Thyroid gland (tissue), 4 donors: ENCODE measurements at regions not wholly inside any gene's neighbourhood (a gene's known extent, or its start where the extent isn't known, plus 50 kb on each side); places are given as distances from the start of the nearest gene placed in this dataset.
"Not testable (repeated sequence)": the region's sequence is repeated elsewhere in the genome, so short reads cannot be mapped to it uniquely, and the experiment has no call there.

Source experiments
- DNase-seq, 2 donors: peaks; one replicate each; pipeline ENCODE4 v3.0.0-alpha.2; 2019
- H3K27ac ChIP-seq, 3 donors: fragments of 200-600 bp; sonication (generic); 1 replicate in 2 of 3; 2 replicates in 1 of 3; pipeline ENCODE4 v1.5.1; 2016 to 2019; ENCODE audit warnings: mild to moderate bottlenecking in 1 of 3, moderate library complexity in 1 of 3
- H3K27me3 ChIP-seq: fragments of 200-600 bp; sonication (generic); one replicate; pipeline ENCODE4 v1.5.1; 2019
- H3K36me3 ChIP-seq, 2 donors: fragments of 200-600 bp; sonication (generic); one replicate each; pipeline ENCODE4 v1.5.1; 2016 to 2019
- H3K4me1 ChIP-seq, 2 donors: fragments of 200-600 bp; sonication (generic); one replicate each; pipeline ENCODE4 v1.5.1; 2017 to 2019
- H3K4me3 ChIP-seq, 3 donors: fragments of 200-600 bp; sonication (generic); replicated peaks in 1 of 3; 1 replicate in 2 of 3; 2 replicates in 1 of 3; pipeline ENCODE4 v1.5.1; 2016; ENCODE audit warnings: mild to moderate bottlenecking in 1 of 3
- H3K9me3 ChIP-seq: fragments of 200-600 bp; sonication (generic); one replicate; pipeline ENCODE4 v1.5.1; 2017
- CTCF ChIP-seq, 6 experiments: fragments of 200-600 bp in 3 of 6; fragments of 450-650 bp in 3 of 6; sonication (generic) in 3 of 6; IDR thresholded peaks; one replicate each; pipeline ENCODE4 v1.5.1; 2016 to 2019; ENCODE audit warnings: antibody characterized with exemption in 6 of 6, mild to moderate bottlenecking in 2 of 6, inconsistent platforms in 1 of 6, moderate library complexity in 1 of 6
- POLR2A ChIP-seq, 2 donors: fragments of 450-650 bp; IDR thresholded peaks; one replicate each; pipeline ENCODE4 v1.6.1; 2017; ENCODE audit warnings: antibody characterized with exemption in 2 of 2, mild to moderate bottlenecking in 2 of 2, moderate library complexity in 1 of 2
- WGBS, 2 donors: methylation state at CpG; one replicate each; pipeline ENCODE4 v1.1.5; 2017; 5-methylcytosine and 5-hydroxymethylcytosine counted together
- intact Hi-C: fragments of 100-400 bp; cut with DNase I; formaldehyde crosslinking; loops from one replicate; pipeline ENCODE4 v1.15.1; 2023

- no peaks in the 10 kb centered on the region for H3K36me3 ChIP-seq
These were observed 943.4 kb downstream of the TTLL7 start for GRCh38 chr1:83055391-83056170.

GRCh38 chr1:83053446-83053845, 945.5 kb downstream of the TTLL7 start:
- no peak for TF ChIP-seq CTCF (IDR thresholded peaks at IDR 0.05)
- TF ChIP-seq POLR2A (IDR thresholded peaks at IDR 0.05) = no peak
- DNase-seq = no peak
- intact Hi-C loops = no loop called here
- no peaks in the 10 kb centered on the region for H3K4me1 ChIP-seq
- H3K36me3 ChIP-seq = no peaks in the 10 kb centered on the region
- H3K27ac ChIP-seq = no peak overlapping the region
- WGBS, 2 donors = 57 to 76% methylated on average over 4 of the region's 4 CpGs
- H3K9me3 ChIP-seq = no peaks in the 10 kb centered on the region
- H3K27me3 ChIP-seq = no peaks in the 10 kb centered on the region
- no peak overlapping the region for H3K4me3 ChIP-seq

More at GRCh38 chr1:83055391-83056170, 943.4 kb downstream of the TTLL7 start:
- H3K9me3 ChIP-seq = no peaks in the 10 kb centered on the region
- intact Hi-C loops = no loop called here
- no peak overlapping the region for H3K27ac ChIP-seq
- H3K27me3 ChIP-seq = no peaks in the 10 kb centered on the region
- peak in 1 of 2 donors; percentile 2 for DNase-seq
- no peak overlapping the region for H3K4me3 ChIP-seq
- H3K4me1 ChIP-seq = no peaks in the 10 kb centered on the region
- 61% methylated on average over 2 of the region's 2 CpGs for WGBS, 2 donors
- TF ChIP-seq CTCF (IDR thresholded peaks at IDR 0.05) = no peak
- no peak for TF ChIP-seq POLR2A (IDR thresholded peaks at IDR 0.05)

GRCh38 chr1:83052865-83053264, 946.1 kb downstream of the TTLL7 start:
- Histone ChIP-seq H3K4me3 (no peak overlapping the region), H3K9me3 (no peaks in the 10 kb centered on the region), H3K27ac (no peak overlapping the region), H3K4me1 (no peaks in the 10 kb centered on the region), H3K27me3 (no peaks in the 10 kb centered on the region), H3K36me3 (no peaks in the 10 kb centered on the region)
- no peak for DNase-seq
- intact Hi-C loops = no loop called here
- TF ChIP-seq CTCF (IDR thresholded peaks at IDR 0.05) = no peak
- no peak for TF ChIP-seq POLR2A (IDR thresholded peaks at IDR 0.05)

GRCh38 chr1:83051053-83051452, 947.9 kb downstream of the TTLL7 start:
- H3K27ac ChIP-seq, DNase-seq, H3K27me3 ChIP-seq, H3K9me3 ChIP-seq, intact Hi-C loops, H3K36me3 ChIP-seq, H3K4me3 ChIP-seq, H3K4me1 ChIP-seq: not testable (repeated sequence)
- 78 to 86% methylated on average over 3 of the region's 3 CpGs for whole genome bisulfite sequencing, 2 donors

GRCh38 chr1:83043244-83043643, 955.7 kb downstream of the TTLL7 start:
- DNase-seq = no peak
- H3K36me3 ChIP-seq = no peaks in the 10 kb centered on the region
- intact Hi-C loops = no loop called here
- H3K4me3 ChIP-seq = no peak overlapping the region
- no peaks in the 10 kb centered on the region for H3K4me1 ChIP-seq
- H3K27me3 ChIP-seq = no peaks in the 10 kb centered on the region
- WGBS, 2 donors = 73 to 83% methylated on average over 1 of the region's 1 CpG
- H3K27ac ChIP-seq = no peak overlapping the region
- no peaks in the 10 kb centered on the region for H3K9me3 ChIP-seq
- TF ChIP-seq CTCF (IDR thresholded peaks at IDR 0.05) (no peak), POLR2A (IDR thresholded peaks at IDR 0.05) (no peak)

GRCh38 chr1:83039091-83039490, 959.8 kb downstream of the TTLL7 start:
- H3K27ac ChIP-seq, intact Hi-C loops, H3K9me3 ChIP-seq, DNase-seq, H3K4me3 ChIP-seq, H3K4me1 ChIP-seq, H3K27me3 ChIP-seq, H3K36me3 ChIP-seq: not testable (repeated sequence)
- WGBS, 2 donors = 94 to 96% methylated on average over 6 of the region's 6 CpGs
